ENCODE measurements at regions not wholly inside any gene's neighbourhood (a gene's known extent, or its start where the extent isn't known, plus 50 kb on each side); places are given as distances from the start of the nearest gene placed in this dataset.

- no peak for TF ChIP-seq ZFP82 (CRISPR knock-in tag; IDR thresholded peaks at IDR 0.05; ENCODE audit: borderline replicate concordance)
- no peak for TF ChIP-seq ZMAT5 (CRISPR knock-in tag; IDR thresholded peaks at IDR 0.05; ENCODE audit: borderline replicate concordance, low read depth)
- no peak for TF ChIP-seq NFRKB (IDR thresholded peaks at IDR 0.05)
- TF ChIP-seq ZNF746 (CRISPR knock-in tag; IDR thresholded peaks at IDR 0.05), result no peak
- no peak for TF ChIP-seq TEF (CRISPR knock-in tag; IDR thresholded peaks at IDR 0.05)
- no peak for TF ChIP-seq MED13 (CRISPR knock-in tag; IDR thresholded peaks at IDR 0.05)
- no peak for TF ChIP-seq ZNF720 (CRISPR knock-in tag; IDR thresholded peaks at IDR 0.05)
- TF ChIP-seq ZNF777 (CRISPR knock-in tag; IDR thresholded peaks at IDR 0.05), result no peak
- TF ChIP-seq KLF13 (CRISPR knock-in tag; IDR thresholded peaks at IDR 0.05), result no peak
- no peak for TF ChIP-seq JARID2 (CRISPR knock-in tag; IDR thresholded peaks at IDR 0.05; ENCODE audit: insufficient replicate concordance)
- TF ChIP-seq GATA4 (IDR thresholded peaks at IDR 0.05; ENCODE audit: borderline replicate concordance, low read depth), result peak; percentile 97
- no peak for TF ChIP-seq ZNF605 (CRISPR knock-in tag; IDR thresholded peaks at IDR 0.05)
- TF ChIP-seq ZNF574 (CRISPR knock-in tag; IDR thresholded peaks at IDR 0.05), result no peak
- TF ChIP-seq TAF1 (CRISPR knock-in tag; IDR thresholded peaks at IDR 0.05), result no peak
- no peak; the same call in 1 of the 2 replicates for TF ChIP-seq SRY (CRISPR knock-in tag; IDR thresholded peaks at IDR 0.05)
- TF ChIP-seq HOXA7 (CRISPR knock-in tag; IDR thresholded peaks at IDR 0.05), result no peak
- TF ChIP-seq MLX (CRISPR knock-in tag; IDR thresholded peaks at IDR 0.05), result peak; percentile 84; the same call in 1 of the 2 replicates
- no peak for TF ChIP-seq KLF6 (CRISPR knock-in tag; IDR thresholded peaks at IDR 0.05)
- no peak for TF ChIP-seq MLLT10 (CRISPR knock-in tag; IDR thresholded peaks at IDR 0.05)
- TF ChIP-seq HOXA3 (CRISPR knock-in tag; IDR thresholded peaks at IDR 0.05), result no peak
- no peak for TF ChIP-seq DMAP1 (CRISPR knock-in tag; IDR thresholded peaks at IDR 0.05)
- no peak; the same call in 1 of the 2 replicates for TF ChIP-seq ZBTB7B (CRISPR knock-in tag; IDR thresholded peaks at IDR 0.05)
- TF ChIP-seq ZNF704 (CRISPR knock-in tag; IDR thresholded peaks at IDR 0.05; ENCODE audit: borderline replicate concordance), result no peak
- no peak for TF ChIP-seq SPEN (CRISPR knock-in tag; IDR thresholded peaks at IDR 0.05; ENCODE audit: low read depth)
- TF ChIP-seq MEIS2 (CRISPR knock-in tag; IDR thresholded peaks at IDR 0.05), result peak; percentile 98
- no peak for TF ChIP-seq ZNF563 (CRISPR knock-in tag; IDR thresholded peaks at IDR 0.05)
- peak; percentile 32 to 41; a peak in 2 of 4 replicates for TF ChIP-seq MAFK (conservative IDR thresholded peaks at IDR 0.05 in 1 of 2, IDR thresholded peaks at IDR 0.05 in 1 of 2; ENCODE audit: low read length in 2 of 2)
- TF ChIP-seq ZNF484 (CRISPR knock-in tag; IDR thresholded peaks at IDR 0.05; ENCODE audit: borderline replicate concordance, low read depth), result no peak
- TF ChIP-seq CCDC6 (CRISPR knock-in tag; IDR thresholded peaks at IDR 0.05), result no peak
These were observed 72.6 kb upstream of the CDIN1 start (continued) for GRCh38 chr15:36506733-36507356.

Measured in HepG2 (cell line).